HCT116 (cell line): ENCODE measurements at regions not wholly inside any gene's neighbourhood (a gene's known extent, or its start where the extent isn't known, plus 50 kb on each side); places are given as distances from the start of the nearest gene placed in this dataset.

ENCODE experiments used
- ATAC-seq: fragments of 200-7000 bp; cut with Tn5 transposase; 2 replicates; pipeline ENCODE4 v1.9.1; 2020; ENCODE audit warnings: mild to moderate bottlenecking, moderate library complexity
- BruUV-seq: library from RNA; stranded (reverse); fragments of 400-500 nt; replicated peaks from 2 replicates; lab custom pipeline; 2021; lab: Mats Ljungman, UMichigan
- CTCF ChIA-PET: fragments of 300-600 bp; sonication (Branson Sonifier 250); formaldehyde crosslinking; loops from one replicate; lab custom pipeline; 2021; ENCODE audit warnings: antibody characterized with exemption; lab: Charles Lee
- POLR2A ChIA-PET: fragments of 300-600, 350-600 bp; sonication (Branson Sonifier 250); formaldehyde crosslinking; loops from one replicate; lab custom pipeline; 2021; ENCODE audit warnings: antibody characterized with exemption; lab: Charles Lee
- RAD21 ChIA-PET, 2 experiments: fragments of 300-600 bp; sonication (Branson Sonifier 250); formaldehyde crosslinking; loops; one replicate each; lab custom pipeline; 2023; ENCODE audit warnings: low total read pairs in 2 of 2; ENCODE audit not compliant: uncharacterized antibody in 2 of 2, unreplicated experiment in 2 of 2, low non-redundant PET in 1 of 2; lab: Charles Lee
- DNase-seq: peaks from one replicate; pipeline ENCODE4 v3.0.0-alpha.2; 2010; ENCODE audit warnings: low read depth, low spot score
- H2AFZ ChIP-seq: fragments of 200-600 bp; shearing (Covaris generic), sonication (generic); 2 replicates; pipeline ENCODE4 v1.6.1; 2017; ENCODE audit warnings: low read depth, mixed run types, mixed read lengths, antibody characterized with exemption, low read length; ENCODE audit not compliant: poor library complexity, severe bottlenecking
- H3K27ac ChIP-seq: 2 replicates; pipeline ENCODE4 v1.5.1; 2012; ENCODE audit warnings: low read depth, low read length
- H3K27me3 ChIP-seq: fragments of 200-600 bp; sonication (generic); 2 replicates; pipeline ENCODE4 v1.6.1; 2016; ENCODE audit warnings: mixed run types, low read length, mixed read lengths; ENCODE audit not compliant: insufficient read depth
- H3K36me3 ChIP-seq, 2 experiments: fragments of 200-500 bp in 1 of 2; fragments of 200-600 bp in 1 of 2; sonication (Bioruptor generic) in 1 of 2; sonication (generic) in 1 of 2; 2 replicates each; pipeline versions ENCODE4 v1.5.1 to v1.6.1; 2014 to 2016; ENCODE audit warnings: low read length in 2 of 2, inconsistent platforms in 1 of 2, mixed read lengths in 1 of 2, mixed run types in 1 of 2; ENCODE audit not compliant: insufficient read depth in 2 of 2, control insufficient read depth in 1 of 2
- H3K4me1 ChIP-seq, 2 experiments: fragments of 200-600 bp in 1 of 2; sonication (generic) in 1 of 2; 2 replicates each; pipeline versions ENCODE4 v1.5.1 to v1.6.1; 2012 to 2017; ENCODE audit warnings: low read length in 2 of 2, inconsistent platforms in 1 of 2, mild to moderate bottlenecking in 1 of 2, mixed read lengths in 1 of 2, mixed run types in 1 of 2, moderate library complexity in 1 of 2; ENCODE audit not compliant: insufficient read depth in 2 of 2, control insufficient read depth in 1 of 2
- H3K4me2 ChIP-seq: fragments of 200-600 bp; sonication (generic); 2 replicates; pipeline ENCODE4 v1.6.1; 2017; ENCODE audit warnings: mixed run types, low read length, mixed read lengths
- H3K4me3 ChIP-seq, 2 experiments: fragments of 200-600 bp in 1 of 2; sonication (generic) in 1 of 2; replicated peaks in 1 of 2; 2 replicates each; pipeline ENCODE4 v1.5.1; 2011 to 2016; ENCODE audit warnings: low read length in 2 of 2, control low read depth in 1 of 2, low read depth in 1 of 2, mild to moderate bottlenecking in 1 of 2, mixed read lengths in 1 of 2, mixed run types in 1 of 2
- H3K79me2 ChIP-seq: fragments of 200-600 bp; sonication (generic); 2 replicates; pipeline ENCODE4 v1.6.1; 2017; ENCODE audit warnings: mild to moderate bottlenecking, mixed run types, low read length, moderate library complexity, mixed read lengths; ENCODE audit not compliant: insufficient read depth
- H3K9ac ChIP-seq: fragments of 200-600 bp; sonication (generic); 2 replicates; pipeline ENCODE4 v1.6.1; 2016; ENCODE audit warnings: low read length, mixed read lengths
- H3K9me2 ChIP-seq: fragments of 200-600 bp; sonication (generic), shearing (Covaris generic); 2 replicates; pipeline ENCODE4 v1.6.1; 2017; ENCODE audit warnings: mixed run types, mild to moderate bottlenecking, moderate library complexity; ENCODE audit not compliant: insufficient read depth
- H3K9me3 ChIP-seq, 2 experiments: fragments of 200-500 bp in 1 of 2; fragments of 200-600 bp in 1 of 2; sonication (Bioruptor generic) in 1 of 2; sonication (generic) in 1 of 2; 2 replicates each; pipeline ENCODE4 v1.6.1; 2014 to 2017; ENCODE audit warnings: low read length in 2 of 2, mixed read lengths in 2 of 2, inconsistent platforms in 1 of 2, low read depth in 1 of 2, mild to moderate bottlenecking in 1 of 2, mixed run types in 1 of 2, moderate library complexity in 1 of 2; ENCODE audit not compliant: control insufficient read depth in 1 of 2, insufficient read depth in 1 of 2
- H4K20me1 ChIP-seq: fragments of 200-600 bp; sonication (generic), shearing (Covaris generic); 2 replicates; pipeline ENCODE4 v1.6.1; 2017; ENCODE audit warnings: mixed run types, mild to moderate bottlenecking, moderate library complexity; ENCODE audit not compliant: insufficient read depth
- CBX3 ChIP-seq: IDR thresholded peaks from 2 replicates; pipeline ENCODE4 v1.6.1; 2012; ENCODE audit warnings: low read depth
- CTCF ChIP-seq, 3 experiments: fragments of 200-600 bp in 1 of 3; sonication (generic) in 1 of 3; IDR thresholded peaks in 2 of 3; conservative IDR thresholded peaks in 1 of 3; 2 replicates each; pipeline ENCODE4 v1.5.1; 2012 to 2017; ENCODE audit warnings: low read depth in 2 of 3, low read length in 2 of 3, antibody characterized with exemption in 1 of 3, borderline replicate concordance in 1 of 3, control low read depth in 1 of 3, mild to moderate bottlenecking in 1 of 3, mixed read lengths in 1 of 3, mixed run types in 1 of 3, moderate library complexity in 1 of 3; ENCODE audit not compliant: insufficient read depth in 1 of 3
- ELF1 ChIP-seq: IDR thresholded peaks from 2 replicates; pipeline ENCODE4 v1.6.1; 2012; ENCODE audit warnings: low read depth, borderline replicate concordance
- EZH2 ChIP-seq: fragments of 200-600 bp; sonication (generic); IDR thresholded peaks from 2 replicates; pipeline ENCODE4 v1.6.1; 2017; ENCODE audit warnings: antibody characterized with exemption, mixed run types
- EZH2phosphoT487 ChIP-seq: fragments of 200-600 bp; IDR thresholded peaks from 2 replicates; pipeline ENCODE4 v1.6.1; 2018; ENCODE audit warnings: antibody characterized with exemption, borderline replicate concordance
- FOSL1 ChIP-seq: IDR thresholded peaks from 2 replicates; pipeline ENCODE4 v1.6.1; 2012; ENCODE audit warnings: low read depth
- JUND ChIP-seq: IDR thresholded peaks from 2 replicates; pipeline ENCODE4 v1.6.1; 2012
- MAX ChIP-seq: IDR thresholded peaks from 2 replicates; pipeline ENCODE4 v1.6.1; 2012
- POLR2AphosphoS5 ChIP-seq: IDR thresholded peaks from 2 replicates; pipeline ENCODE4 v1.6.1; 2011; ENCODE audit warnings: mild to moderate bottlenecking, low read depth, low read length, moderate library complexity
- REST ChIP-seq: IDR thresholded peaks from 2 replicates; pipeline ENCODE4 v1.6.1; 2012; ENCODE audit warnings: low read depth
- SP1 ChIP-seq: IDR thresholded peaks from 2 replicates; pipeline ENCODE4 v1.6.1; 2012; ENCODE audit warnings: low read depth
- SRF ChIP-seq: IDR thresholded peaks from 2 replicates; pipeline ENCODE4 v1.6.1; 2012; ENCODE audit warnings: low read depth
- TCF7L2 ChIP-seq: IDR thresholded peaks from 2 replicates; pipeline ENCODE4 v1.7.0; 2011; ENCODE audit warnings: borderline replicate concordance, inconsistent platforms; ENCODE audit not compliant: insufficient read depth, insufficient read length; ENCODE audit errors: extremely low read depth
- YY1 ChIP-seq: IDR thresholded peaks from 2 replicates; pipeline ENCODE4 v1.6.1; 2011; ENCODE audit warnings: low read length, low read depth, moderate library complexity, mild to moderate bottlenecking; ENCODE audit not compliant: insufficient replicate concordance; ENCODE audit errors: extremely low read depth
- ZFX ChIP-seq: fragments of 450-650 bp; IDR thresholded peaks from 2 replicates; pipeline ENCODE4 v1.6.1; 2017
- ZNF274 ChIP-seq: fragments of 200-500 bp; sonication (Bioruptor generic); IDR thresholded peaks from 2 replicates; pipeline ENCODE4 v1.6.1; 2014; ENCODE audit warnings: mild to moderate bottlenecking, low read depth, low read length, inconsistent platforms
- intact Hi-C: fragments of 100-400 bp; cut with micrococcal nuclease; formaldehyde crosslinking; loops from 2 replicates; pipeline ENCODE4 v1.10.0; 2022

GRCh38 chr10:25852364-25852941 lies 81.6 kb upstream of the MYO3A start:
- ATAC-seq (no peak), DNase-seq (no peak)
- Histone ChIP-seq H3K36me3 (no peaks in the 10 kb centered on the region), H3K9me2 (no peaks in the 10 kb centered on the region), H3K4me3 (no peak overlapping the region), H3K27ac (no peak overlapping the region), H3K9me3 (no peaks in the 10 kb centered on the region), H3K27me3 (peaks cover 34% of the 10 kb centered on the region), H2AFZ (no peak overlapping the region), H3K79me2 (no peaks in the 10 kb centered on the region), H3K4me2 (no peak overlapping the region), H3K9ac (no peak overlapping the region), H3K4me1 (no peaks in the 10 kb centered on the region), H4K20me1 (no peaks in the 10 kb centered on the region)
- intact Hi-C loops, result no loop called here
- ChIA-PET CTCF (no interaction called here), RAD21 (no interaction called here), POLR2A (no interaction called here)
- TF ChIP-seq EZH2 (no peak), ZFX (no peak), SP1 (no peak), EZH2phosphoT487 (no peak), TCF7L2 (no peak), JUND (no peak), POLR2AphosphoS5 (no peak), CBX3 (no peak), FOSL1 (no peak)
- no TSS peak for BruUV-seq

- no TSS peak for BruUV-seq
- Histone ChIP-seq H2AFZ (no peak overlapping the region), H3K9me3 (no peaks in the 10 kb centered on the region)
- TF ChIP-seq CBX3 (no peak), ELF1 (no peak), CTCF (IDR thresholded peaks at IDR 0.05 in 2 of 3, conservative IDR thresholded peaks at IDR 0.05 in 1 of 3; ENCODE audit: borderline replicate concordance in 1 of 3, insufficient read depth in 1 of 3, low read depth in 2 of 3, low read length in 2 of 3) (no peak), YY1 (no peak), SRF (no peak), REST (no peak), JUND (no peak), POLR2AphosphoS5 (no peak), ZNF274 (no peak), ZFX (no peak), MAX (no peak)
These were observed 76.0 kb upstream of the MYO3A start for GRCh38 chr10:25858076-25858475.

More at GRCh38 chr10:25858076-25858475, 76.0 kb upstream of the MYO3A start:
- ATAC-seq, result no peak
- H3K9me2 ChIP-seq, result no peaks in the 10 kb centered on the region
- intact Hi-C loops, result no loop called here
- POLR2A ChIA-PET, result no interaction called here
- CTCF ChIA-PET, result interaction anchor here (1.0 kb wide), 1 partner anchor 17 kb away, joined by 3 read pairs; no protein-coding TSS in a partner anchor
- H3K9ac ChIP-seq, result no peak overlapping the region
- H3K27ac ChIP-seq, result no peak overlapping the region
- no peaks in the 10 kb centered on the region for H3K4me1 ChIP-seq
- RAD21 ChIA-PET, result no interaction called here
- no peaks in the 10 kb centered on the region for H3K36me3 ChIP-seq
- no peaks in the 10 kb centered on the region for H3K27me3 ChIP-seq
- H3K4me2 ChIP-seq, result no peak overlapping the region
- no peak overlapping the region for H3K4me3 ChIP-seq
- DNase-seq, result no peak
- no peaks in the 10 kb centered on the region for H4K20me1 ChIP-seq
- no peaks in the 10 kb centered on the region for H3K79me2 ChIP-seq
